ENCODE measurements at regions not wholly inside any gene's neighbourhood (a gene's known extent, or its start where the extent isn't known, plus 50 kb on each side); places are given as distances from the start of the nearest gene placed in this dataset.

DNA sequence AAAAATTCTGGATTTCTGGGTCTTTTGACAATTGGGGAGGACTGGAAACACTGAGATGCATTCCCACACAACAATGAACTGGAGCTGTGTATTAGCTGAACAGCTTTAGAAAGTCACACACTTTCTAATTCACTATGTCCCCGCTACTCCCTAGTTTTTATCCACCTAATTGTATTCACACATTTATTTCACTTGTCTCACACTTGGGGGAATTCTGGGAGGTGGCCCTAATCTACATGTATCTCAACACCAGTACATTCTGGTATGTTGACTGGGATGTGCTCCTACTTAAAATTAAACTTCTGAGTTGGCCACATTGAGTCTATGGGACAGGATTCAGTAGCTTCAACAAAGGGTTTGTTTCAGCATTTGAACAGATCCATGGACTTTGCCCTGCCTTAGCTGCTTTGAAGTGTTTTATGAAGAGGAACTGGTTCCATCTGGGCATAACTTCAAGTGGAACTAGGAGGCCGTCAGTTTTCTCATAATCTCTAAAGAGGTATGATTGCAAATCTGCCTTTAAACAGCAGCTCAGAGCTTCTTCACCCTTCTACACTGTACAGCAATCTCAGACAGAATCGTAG is 106.5 kb upstream of the CMC1 start (continued):
- TF ChIP-seq SP4 (CRISPR knock-in tag; IDR thresholded peaks at IDR 0.05) (no peak), TCF7 (IDR thresholded peaks at IDR 0.05; ENCODE audit: low read depth) (peak; percentile 72), ZNF644 (CRISPR knock-in tag; IDR thresholded peaks at IDR 0.05; ENCODE audit: low read depth) (peak; percentile 71), ZNF337 (CRISPR knock-in tag; IDR thresholded peaks at IDR 0.05; ENCODE audit: borderline replicate concordance, low read depth) (no peak), ZSCAN9 (CRISPR knock-in tag; IDR thresholded peaks at IDR 0.05; ENCODE audit: borderline replicate concordance) (no peak), RORA (CRISPR knock-in tag; IDR thresholded peaks at IDR 0.05) (no peak), ZEB1 (IDR thresholded peaks at IDR 0.05; ENCODE audit: insufficient replicate concordance, low read depth) (no peak), ZKSCAN8 (CRISPR knock-in tag; IDR thresholded peaks at IDR 0.05; ENCODE audit: borderline replicate concordance) (0 out of 2 replicates have a peak, but pooled peaks have one; percentile 29), ZFP1 (CRISPR knock-in tag; IDR thresholded peaks at IDR 0.05) (no peak), ZNF292 (CRISPR knock-in tag; IDR thresholded peaks at IDR 0.05; ENCODE audit: borderline replicate concordance, low read depth) (no peak), PAX8 (CRISPR knock-in tag; IDR thresholded peaks at IDR 0.05; ENCODE audit: borderline replicate concordance) (no peak), JARID2 (CRISPR knock-in tag; IDR thresholded peaks at IDR 0.05; ENCODE audit: insufficient replicate concordance) (no peak)
- TF ChIP-seq, protein P1, sequence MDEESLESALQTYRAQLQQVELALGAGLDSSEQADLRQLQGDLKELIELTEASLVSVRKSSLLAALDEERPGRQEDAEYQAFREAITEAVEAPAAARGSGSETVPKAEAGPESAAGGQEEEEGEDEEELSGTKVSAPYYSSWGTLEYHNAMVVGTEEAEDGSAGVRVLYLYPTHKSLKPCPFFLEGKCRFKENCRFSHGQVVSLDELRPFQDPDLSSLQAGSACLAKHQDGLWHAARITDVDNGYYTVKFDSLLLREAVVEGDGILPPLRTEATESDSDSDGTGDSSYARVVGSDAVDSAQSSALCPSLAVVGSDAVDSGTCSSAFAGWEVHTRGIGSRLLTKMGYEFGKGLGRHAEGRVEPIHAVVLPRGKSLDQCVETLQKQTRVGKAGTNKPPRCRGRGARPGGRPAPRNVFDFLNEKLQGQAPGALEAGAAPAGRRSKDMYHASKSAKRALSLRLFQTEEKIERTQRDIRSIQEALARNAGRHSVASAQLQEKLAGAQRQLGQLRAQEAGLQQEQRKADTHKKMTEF (CRISPR knock-in tag; IDR thresholded peaks at IDR 0.05) = peak; percentile 17; the same call in 1 of the 2 replicates
- TF ChIP-seq, protein P2, sequence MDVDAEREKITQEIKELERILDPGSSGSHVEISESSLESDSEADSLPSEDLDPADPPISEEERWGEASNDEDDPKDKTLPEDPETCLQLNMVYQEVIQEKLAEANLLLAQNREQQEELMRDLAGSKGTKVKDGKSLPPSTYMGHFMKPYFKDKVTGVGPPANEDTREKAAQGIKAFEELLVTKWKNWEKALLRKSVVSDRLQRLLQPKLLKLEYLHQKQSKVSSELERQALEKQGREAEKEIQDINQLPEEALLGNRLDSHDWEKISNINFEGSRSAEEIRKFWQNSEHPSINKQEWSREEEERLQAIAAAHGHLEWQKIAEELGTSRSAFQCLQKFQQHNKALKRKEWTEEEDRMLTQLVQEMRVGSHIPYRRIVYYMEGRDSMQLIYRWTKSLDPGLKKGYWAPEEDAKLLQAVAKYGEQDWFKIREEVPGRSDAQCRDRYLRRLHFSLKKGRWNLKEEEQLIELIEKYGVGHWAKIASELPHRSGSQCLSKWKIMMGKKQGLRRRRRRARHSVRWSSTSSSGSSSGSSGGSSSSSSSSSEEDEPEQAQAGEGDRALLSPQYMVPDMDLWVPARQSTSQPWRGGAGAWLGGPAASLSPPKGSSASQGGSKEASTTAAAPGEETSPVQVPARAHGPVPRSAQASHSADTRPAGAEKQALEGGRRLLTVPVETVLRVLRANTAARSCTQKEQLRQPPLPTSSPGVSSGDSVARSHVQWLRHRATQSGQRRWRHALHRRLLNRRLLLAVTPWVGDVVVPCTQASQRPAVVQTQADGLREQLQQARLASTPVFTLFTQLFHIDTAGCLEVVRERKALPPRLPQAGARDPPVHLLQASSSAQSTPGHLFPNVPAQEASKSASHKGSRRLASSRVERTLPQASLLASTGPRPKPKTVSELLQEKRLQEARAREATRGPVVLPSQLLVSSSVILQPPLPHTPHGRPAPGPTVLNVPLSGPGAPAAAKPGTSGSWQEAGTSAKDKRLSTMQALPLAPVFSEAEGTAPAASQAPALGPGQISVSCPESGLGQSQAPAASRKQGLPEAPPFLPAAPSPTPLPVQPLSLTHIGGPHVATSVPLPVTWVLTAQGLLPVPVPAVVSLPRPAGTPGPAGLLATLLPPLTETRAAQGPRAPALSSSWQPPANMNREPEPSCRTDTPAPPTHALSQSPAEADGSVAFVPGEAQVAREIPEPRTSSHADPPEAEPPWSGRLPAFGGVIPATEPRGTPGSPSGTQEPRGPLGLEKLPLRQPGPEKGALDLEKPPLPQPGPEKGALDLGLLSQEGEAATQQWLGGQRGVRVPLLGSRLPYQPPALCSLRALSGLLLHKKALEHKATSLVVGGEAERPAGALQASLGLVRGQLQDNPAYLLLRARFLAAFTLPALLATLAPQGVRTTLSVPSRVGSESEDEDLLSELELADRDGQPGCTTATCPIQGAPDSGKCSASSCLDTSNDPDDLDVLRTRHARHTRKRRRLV (CRISPR knock-in tag; IDR thresholded peaks at IDR 0.05) = peak; percentile 92
- TF ChIP-seq, protein P3, sequence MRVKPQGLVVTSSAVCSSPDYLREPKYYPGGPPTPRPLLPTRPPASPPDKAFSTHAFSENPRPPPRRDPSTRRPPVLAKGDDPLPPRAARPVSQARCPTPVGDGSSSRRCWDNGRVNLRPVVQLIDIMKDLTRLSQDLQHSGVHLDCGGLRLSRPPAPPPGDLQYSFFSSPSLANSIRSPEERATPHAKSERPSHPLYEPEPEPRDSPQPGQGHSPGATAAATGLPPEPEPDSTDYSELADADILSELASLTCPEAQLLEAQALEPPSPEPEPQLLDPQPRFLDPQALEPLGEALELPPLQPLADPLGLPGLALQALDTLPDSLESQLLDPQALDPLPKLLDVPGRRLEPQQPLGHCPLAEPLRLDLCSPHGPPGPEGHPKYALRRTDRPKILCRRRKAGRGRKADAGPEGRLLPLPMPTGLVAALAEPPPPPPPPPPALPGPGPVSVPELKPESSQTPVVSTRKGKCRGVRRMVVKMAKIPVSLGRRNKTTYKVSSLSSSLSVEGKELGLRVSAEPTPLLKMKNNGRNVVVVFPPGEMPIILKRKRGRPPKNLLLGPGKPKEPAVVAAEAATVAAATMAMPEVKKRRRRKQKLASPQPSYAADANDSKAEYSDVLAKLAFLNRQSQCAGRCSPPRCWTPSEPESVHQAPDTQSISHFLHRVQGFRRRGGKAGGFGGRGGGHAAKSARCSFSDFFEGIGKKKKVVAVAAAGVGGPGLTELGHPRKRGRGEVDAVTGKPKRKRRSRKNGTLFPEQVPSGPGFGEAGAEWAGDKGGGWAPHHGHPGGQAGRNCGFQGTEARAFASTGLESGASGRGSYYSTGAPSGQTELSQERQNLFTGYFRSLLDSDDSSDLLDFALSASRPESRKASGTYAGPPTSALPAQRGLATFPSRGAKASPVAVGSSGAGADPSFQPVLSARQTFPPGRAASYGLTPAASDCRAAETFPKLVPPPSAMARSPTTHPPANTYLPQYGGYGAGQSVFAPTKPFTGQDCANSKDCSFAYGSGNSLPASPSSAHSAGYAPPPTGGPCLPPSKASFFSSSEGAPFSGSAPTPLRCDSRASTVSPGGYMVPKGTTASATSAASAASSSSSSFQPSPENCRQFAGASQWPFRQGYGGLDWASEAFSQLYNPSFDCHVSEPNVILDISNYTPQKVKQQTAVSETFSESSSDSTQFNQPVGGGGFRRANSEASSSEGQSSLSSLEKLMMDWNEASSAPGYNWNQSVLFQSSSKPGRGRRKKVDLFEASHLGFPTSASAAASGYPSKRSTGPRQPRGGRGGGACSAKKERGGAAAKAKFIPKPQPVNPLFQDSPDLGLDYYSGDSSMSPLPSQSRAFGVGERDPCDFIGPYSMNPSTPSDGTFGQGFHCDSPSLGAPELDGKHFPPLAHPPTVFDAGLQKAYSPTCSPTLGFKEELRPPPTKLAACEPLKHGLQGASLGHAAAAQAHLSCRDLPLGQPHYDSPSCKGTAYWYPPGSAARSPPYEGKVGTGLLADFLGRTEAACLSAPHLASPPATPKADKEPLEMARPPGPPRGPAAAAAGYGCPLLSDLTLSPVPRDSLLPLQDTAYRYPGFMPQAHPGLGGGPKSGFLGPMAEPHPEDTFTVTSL (CRISPR knock-in tag; IDR thresholded peaks at IDR 0.05; ENCODE audit: borderline replicate concordance) = peak; percentile 86

All from HepG2 (cell line).